Medulla oblongata (tissue), 1 donor: ENCODE measurements at regions not wholly inside any gene's neighbourhood (a gene's known extent, or its start where the extent isn't known, plus 50 kb on each side); places are given as distances from the start of the nearest gene placed in this dataset.
"Not testable (repeated sequence)": the region's sequence is repeated elsewhere in the genome, so short reads cannot be mapped to it uniquely, and the experiment has no call there.

Experiments
- DNase-seq: peaks from one replicate; pipeline ENCODE4 v3.0.0-alpha.2; 2015; ENCODE audit errors: extremely low spot score

DNA sequence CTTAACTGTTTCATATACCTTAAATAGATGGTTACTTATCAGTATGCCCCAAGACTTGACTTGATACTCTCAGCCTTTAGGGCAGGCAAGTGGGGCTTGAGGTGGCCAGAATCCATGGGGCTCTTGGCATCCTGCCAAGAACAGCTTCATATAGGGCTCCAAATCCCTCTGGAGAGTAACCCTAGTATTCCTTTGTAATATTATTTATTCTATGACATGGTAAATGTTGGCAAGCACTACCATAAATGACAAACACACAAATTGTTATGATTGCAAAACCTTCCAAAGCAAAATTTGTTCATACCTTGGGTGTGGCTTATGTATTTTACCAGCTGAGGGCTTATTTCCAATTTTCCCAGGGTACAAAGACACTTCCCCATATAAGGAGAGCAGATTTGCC is 257.4 kb upstream of the TRPC7 start:
- no peak for DNase-seq

GRCh38 chr5:136621743-136622142 is 256.4 kb upstream of the TRPC7 start:
- no peak for DNase-seq

GRCh38 chr5:136620621-136621020 is 255.3 kb upstream of the TRPC7 start:
- DNase-seq, result no peak

DNA sequence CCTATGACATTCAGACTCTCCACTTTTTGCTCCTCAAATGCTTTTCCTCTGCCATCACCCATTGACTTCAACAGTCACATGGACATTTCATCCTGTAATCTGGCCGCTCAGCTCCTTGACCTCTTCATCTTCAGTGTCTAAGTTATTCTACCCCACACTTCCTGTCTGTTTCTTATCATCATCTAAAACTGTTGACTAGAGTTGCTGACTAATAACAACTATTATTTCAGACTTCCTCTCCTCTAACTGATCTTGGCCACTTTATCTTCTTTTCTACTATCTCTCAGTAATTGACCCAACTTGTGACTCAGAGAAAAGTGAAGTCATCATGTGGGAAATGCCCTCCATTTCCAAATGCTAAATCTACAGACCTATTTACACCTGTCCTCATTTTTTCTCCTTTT is 254.7 kb upstream of the TRPC7 start:
- no peak for DNase-seq

DNA sequence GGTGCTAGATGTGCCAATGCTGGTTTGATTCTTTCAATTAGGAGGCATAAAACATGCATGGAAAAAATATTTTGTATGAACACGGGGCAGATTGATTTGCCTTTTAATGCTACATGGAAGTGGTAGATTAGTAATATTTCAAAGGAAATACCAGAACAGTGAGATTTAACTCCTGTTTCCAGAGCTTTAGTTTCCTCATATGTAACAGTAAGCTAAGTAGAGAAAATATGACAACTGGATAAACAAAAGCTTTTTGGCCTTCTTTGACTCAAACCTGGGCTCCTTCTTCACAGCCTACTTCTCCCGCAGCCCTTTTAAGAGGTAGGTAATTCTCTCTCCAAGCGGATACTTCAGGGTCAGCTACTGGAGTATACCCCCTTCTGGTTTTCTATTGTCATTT is 254.2 kb upstream of the TRPC7 start:
- no peak for DNase-seq

- DNase-seq, result no peak
Measured at GRCh38 chr5:136615251-136616119, 250.1 kb upstream of the TRPC7 start.

GRCh38 chr5:136613230-136613629 is 247.9 kb upstream of the TRPC7 start:
- no peak for DNase-seq

- no peak for DNase-seq
Measured at GRCh38 chr5:136605638-136606037, 240.3 kb upstream of the TRPC7 start.

- no peak for DNase-seq
Measured at GRCh38 chr5:136600306-136600705, 235.0 kb upstream of the TRPC7 start.

DNA sequence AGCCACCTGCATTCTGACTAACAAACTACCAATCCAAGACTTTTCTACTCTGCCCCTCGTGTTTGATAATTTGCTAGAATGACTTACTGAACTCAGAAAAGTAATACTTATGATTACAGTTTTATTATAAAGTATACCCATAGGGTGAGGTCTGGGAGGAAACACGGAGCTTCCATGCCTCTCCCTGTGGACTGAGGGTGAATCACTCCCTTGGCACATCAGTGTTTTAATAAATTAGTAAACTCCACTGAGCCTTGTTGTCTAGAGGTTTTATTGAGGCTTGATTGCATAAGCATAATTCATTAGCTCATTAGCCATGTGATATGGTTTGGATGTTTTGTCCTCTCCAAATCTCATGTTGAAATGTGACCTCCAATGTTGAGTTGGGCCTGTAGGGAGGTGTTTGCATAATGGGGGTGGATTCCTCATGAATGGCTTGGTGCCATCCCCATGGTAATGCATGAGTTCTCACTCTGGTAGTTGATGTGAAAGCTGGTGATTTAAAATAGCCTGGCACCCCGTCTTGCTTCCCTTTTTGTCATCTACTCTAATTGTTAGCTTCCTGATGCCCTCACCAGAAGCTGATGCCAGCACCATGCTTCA is 233.6 kb upstream of the TRPC7 start:
- DNase-seq, result no peak

GRCh38 chr5:136594416-136594815 is 229.1 kb upstream of the TRPC7 start:
- no peak for DNase-seq

DNA sequence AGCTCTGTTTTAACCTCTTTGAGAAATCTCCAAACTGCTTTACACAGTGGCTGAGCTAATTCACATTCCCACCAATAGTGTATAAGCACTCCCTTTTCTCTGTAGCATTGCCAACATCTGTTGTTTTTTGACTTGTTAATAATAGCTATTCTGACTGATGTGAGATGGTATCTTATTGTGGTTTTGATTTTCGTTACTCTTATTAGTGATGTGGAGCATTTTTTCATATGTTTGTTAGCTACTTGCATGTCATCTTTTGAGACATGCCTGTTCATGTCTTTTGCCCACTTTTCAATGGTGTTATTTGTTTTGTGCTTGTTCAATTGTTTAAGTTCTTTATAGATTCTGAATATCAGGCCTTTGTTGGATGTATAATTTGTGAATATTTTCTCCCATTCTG is 225.2 kb upstream of the TRPC7 start:
- no peak for DNase-seq

DNA sequence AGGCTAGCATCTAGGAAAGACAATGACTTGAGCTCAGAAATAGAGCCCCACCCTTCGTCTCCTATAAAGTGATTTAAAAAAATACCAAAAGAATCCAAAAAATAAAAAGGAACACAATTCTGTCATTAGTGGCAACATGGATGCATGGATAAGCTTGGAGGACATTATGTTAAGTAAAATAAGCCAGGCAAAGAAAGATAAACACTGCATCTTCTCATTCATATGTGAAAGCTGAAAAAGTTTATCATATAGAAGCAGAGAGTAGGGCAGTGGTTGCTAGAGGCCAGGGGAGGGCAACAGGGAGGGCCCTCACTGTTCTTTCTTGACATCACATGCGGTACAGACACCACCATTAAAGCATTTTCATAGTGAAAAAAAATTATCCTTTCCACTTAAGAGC is 220.9 kb upstream of the TRPC7 start:
- DNase-seq, result no peak

- no peak for DNase-seq
Measured at GRCh38 chr5:136584474-136584873, 219.1 kb upstream of the TRPC7 start.

- DNase-seq, result no peak
Measured at GRCh38 chr5:136579238-136579637, 213.9 kb upstream of the TRPC7 start.

- not testable (repeated sequence) for DNase-seq
Measured at GRCh38 chr5:136569875-136570274, 204.5 kb upstream of the TRPC7 start.

- DNase-seq, result not testable (repeated sequence)
Measured at GRCh38 chr5:136565457-136565856, 200.1 kb upstream of the TRPC7 start.

DNA sequence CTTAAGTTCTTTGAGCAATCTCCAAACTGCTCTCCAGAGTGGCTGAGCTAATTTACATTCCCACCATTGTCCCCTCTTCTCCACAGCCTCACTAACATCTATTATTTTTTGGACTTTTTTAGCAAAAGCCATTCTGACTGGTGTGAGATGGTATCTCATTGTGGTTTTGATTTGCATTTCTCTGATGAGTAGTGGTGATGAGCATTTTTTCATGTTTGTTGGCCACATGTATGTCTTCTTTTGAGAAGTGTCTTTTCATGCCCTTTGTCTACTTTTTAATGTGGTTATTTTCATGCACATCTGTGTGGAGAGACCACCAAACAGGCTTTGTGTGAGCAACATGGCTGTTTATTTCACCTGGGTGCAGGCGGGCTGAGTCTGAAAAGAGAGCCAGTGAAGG is 199.7 kb upstream of the TRPC7 start:
- not testable (repeated sequence) for DNase-seq

GRCh38 chr5:136564431-136564830 is 199.1 kb upstream of the TRPC7 start:
- DNase-seq, result not testable (repeated sequence)

GRCh38 chr5:136563489-136563888 is 198.1 kb upstream of the TRPC7 start:
- DNase-seq, result no peak

GRCh38 chr5:136560126-136560525 is 194.8 kb upstream of the TRPC7 start:
- DNase-seq, result no peak

DNA sequence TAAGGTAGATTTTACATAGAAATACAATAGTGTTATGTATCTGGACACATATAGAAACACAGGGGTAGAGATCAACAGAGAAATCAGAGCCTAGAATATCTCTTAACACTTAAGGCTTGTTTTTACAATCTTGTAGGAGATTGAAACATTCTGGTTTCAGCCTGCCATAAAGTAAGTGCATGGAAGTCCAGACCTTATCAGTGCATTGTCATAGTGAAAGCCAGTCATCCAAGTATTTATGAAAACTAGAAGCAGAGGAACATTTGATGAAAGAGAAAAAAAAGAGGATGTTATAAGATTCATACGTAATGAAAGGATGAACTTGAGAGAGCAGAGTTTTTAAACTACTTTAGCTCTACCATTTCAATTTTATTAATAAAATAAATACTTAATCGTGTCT is 194.3 kb upstream of the TRPC7 start:
- no peak for DNase-seq

- not testable (repeated sequence) for DNase-seq
Measured at GRCh38 chr5:136547096-136547495, 181.8 kb upstream of the TRPC7 start.
